ENCODE measurements at regions not wholly inside any gene's neighbourhood (a gene's known extent, or its start where the extent isn't known, plus 50 kb on each side); places are given as distances from the start of the nearest gene placed in this dataset.

DNA sequence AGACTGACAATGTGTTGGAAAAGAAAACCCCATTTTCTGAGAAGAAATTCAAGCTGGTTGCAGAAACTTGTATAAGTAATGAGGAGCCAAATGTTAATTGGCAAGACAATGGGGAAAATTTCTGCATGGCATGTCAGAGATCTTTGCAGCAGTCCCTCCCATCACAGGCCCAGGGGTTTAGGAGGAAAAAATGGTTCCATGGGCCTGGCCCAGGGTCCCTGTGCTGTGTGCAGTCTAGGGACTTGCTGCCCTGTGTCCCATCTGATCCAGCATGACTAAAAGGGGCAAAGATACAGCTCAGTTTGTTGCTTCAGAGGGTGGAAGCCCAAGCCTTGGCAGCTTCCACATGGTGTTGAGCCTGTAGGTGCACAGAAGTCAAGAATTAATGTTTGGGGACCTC is 440.3 kb upstream of the TPK1 start:
- no peak overlapping the region for H3K4me3 ChIP-seq (ENCODE audit: low read depth, low read length)
- DNase-seq (ENCODE audit: low read depth), result no peak
- TF ChIP-seq, protein P1, sequence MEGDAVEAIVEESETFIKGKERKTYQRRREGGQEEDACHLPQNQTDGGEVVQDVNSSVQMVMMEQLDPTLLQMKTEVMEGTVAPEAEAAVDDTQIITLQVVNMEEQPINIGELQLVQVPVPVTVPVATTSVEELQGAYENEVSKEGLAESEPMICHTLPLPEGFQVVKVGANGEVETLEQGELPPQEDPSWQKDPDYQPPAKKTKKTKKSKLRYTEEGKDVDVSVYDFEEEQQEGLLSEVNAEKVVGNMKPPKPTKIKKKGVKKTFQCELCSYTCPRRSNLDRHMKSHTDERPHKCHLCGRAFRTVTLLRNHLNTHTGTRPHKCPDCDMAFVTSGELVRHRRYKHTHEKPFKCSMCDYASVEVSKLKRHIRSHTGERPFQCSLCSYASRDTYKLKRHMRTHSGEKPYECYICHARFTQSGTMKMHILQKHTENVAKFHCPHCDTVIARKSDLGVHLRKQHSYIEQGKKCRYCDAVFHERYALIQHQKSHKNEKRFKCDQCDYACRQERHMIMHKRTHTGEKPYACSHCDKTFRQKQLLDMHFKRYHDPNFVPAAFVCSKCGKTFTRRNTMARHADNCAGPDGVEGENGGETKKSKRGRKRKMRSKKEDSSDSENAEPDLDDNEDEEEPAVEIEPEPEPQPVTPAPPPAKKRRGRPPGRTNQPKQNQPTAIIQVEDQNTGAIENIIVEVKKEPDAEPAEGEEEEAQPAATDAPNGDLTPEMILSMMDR (IDR thresholded peaks at IDR 0.05; ENCODE audit: insufficient read depth, low read length), result no peak

DNA sequence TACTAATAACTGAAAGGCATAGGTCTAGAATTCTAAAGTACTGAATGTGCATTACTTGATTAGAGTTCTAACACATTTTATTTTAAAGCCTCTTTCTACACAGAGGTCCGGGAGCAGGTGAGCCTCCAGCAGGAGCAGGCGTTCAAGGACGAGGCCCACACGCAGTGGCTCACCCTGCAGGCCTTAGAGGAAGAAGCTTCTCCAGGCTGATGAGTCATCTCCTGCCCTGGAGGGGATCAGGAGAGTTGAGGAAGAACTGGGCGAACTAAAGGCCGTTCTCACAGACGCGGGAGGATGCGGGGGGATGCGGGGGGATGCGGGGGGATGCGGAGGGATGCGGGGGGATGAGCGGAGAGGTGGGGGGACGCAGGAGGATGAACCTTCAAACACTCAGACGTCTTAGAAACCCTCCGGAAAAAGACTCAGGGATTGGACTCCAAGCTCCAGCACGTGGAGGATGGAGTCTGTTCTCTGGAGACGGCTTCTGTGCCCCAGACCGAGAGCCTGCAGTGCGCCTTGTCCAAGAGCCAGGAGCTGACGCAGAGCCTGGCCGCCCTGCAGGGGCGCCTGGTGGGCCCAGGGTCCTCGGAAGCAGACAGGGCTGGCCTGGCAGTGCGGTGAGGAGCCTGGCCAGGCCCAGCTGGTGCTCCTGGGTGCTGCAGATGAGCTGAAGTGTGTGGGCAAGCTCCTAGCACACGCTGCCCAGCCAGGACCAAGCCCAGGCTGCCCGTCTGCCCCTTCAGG is 433.7 kb upstream of the TPK1 start:
- DNase-seq (ENCODE audit: low read depth), result no peak
- TF ChIP-seq, protein P1 (IDR thresholded peaks at IDR 0.05; ENCODE audit: insufficient read depth, low read length), result no peak

DNA sequence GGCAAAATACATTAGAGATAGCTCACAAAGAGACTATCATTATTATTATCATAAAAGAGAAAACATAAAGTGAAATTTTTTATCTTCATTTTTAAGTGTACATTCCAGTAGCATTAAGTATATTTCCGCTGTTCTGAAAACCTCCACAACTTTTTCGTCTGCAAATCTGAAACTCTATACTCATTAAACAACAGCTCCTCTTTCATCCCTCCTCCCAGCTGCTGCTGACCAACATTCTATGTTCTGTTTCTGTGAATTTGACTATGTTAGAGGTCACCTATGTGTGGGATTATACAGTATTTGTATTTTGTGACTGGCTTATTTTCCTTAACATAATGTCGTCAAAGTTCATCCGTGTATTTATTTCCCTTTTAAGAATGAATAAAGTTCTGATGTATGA is 429.3 kb upstream of the TPK1 start:
- no peak overlapping the region for H3K4me3 ChIP-seq (ENCODE audit: low read depth, low read length)
- DNase-seq (ENCODE audit: low read depth), result no peak
- TF ChIP-seq, protein P1 (IDR thresholded peaks at IDR 0.05; ENCODE audit: insufficient read depth, low read length), result no peak

More for the DNA sequence above, 433.7 kb upstream of the TPK1 start:
- no peak overlapping the region for H3K4me3 ChIP-seq (ENCODE audit: low read depth, low read length)

DNA sequence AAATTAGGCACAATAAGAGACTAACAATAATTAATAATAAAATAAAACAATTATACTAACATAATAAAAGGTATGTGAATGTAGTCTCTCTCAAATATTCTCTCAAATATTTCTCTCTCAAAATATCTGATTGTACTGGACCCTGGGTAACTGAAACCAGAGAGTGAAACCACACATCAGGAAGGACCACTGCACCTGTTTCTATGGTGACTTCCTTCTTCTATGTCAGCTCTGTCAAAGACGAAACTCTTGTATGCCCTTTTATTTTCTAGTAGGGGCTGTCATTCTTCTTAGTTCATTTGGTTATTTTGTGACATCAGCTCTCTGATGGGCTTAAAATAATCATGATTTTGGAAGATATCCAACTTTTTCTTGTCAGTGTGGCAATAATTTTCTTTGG is 428.0 kb upstream of the TPK1 start:
- no peak for DNase-seq (ENCODE audit: low read depth)
- no peak overlapping the region for H3K4me3 ChIP-seq (ENCODE audit: low read depth, low read length)
- TF ChIP-seq, protein P1 (IDR thresholded peaks at IDR 0.05; ENCODE audit: insufficient read depth, low read length), result no peak

DNA sequence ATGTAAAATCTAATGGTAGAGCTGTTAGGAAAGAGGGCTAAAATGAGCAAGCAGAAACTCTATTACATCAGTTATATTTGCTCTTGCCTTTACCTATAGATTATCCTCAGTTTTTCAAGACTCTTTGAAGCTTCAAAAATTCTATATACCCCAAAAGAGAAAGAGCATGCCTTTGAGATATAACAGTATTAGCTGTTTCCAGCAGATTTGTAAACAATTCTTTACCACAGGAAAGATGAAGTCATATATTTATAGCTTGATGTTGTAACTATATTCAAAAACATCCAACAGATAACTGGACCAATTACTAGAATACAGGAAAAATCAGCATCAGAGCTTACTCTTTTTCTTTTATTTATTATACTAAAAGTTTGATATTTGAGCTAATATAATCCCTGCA is 416.2 kb upstream of the TPK1 start:
- H3K4me3 ChIP-seq (ENCODE audit: low read depth, low read length), result no peak overlapping the region
- TF ChIP-seq, protein P1 (IDR thresholded peaks at IDR 0.05; ENCODE audit: insufficient read depth, low read length), result no peak
- no peak for DNase-seq (ENCODE audit: low read depth)

DNA sequence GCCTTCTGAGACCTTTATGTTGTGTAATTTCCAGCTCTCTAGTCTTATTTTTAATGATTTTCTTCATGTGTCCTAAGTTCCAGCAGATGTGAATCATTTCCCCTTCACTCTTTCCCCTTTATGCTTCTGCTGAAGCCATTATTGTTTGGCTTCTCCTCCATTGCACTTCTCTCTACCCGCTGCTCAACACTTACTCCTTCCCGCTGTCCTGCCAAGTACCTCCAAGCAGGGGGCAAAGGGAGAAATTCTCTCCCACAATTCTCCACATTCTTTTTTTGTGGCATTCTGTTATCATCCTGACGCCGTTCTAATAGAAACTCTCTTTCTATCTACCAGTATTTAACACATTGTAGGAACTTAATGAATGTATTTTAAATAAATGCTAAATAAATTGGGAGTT is 388.9 kb upstream of the TPK1 start:
- TF ChIP-seq, protein P1 (IDR thresholded peaks at IDR 0.05; ENCODE audit: insufficient read depth, low read length), result no peak
- H3K4me3 ChIP-seq (ENCODE audit: low read depth, low read length), result no peak overlapping the region
- DNase-seq (ENCODE audit: low read depth), result no peak

DNA sequence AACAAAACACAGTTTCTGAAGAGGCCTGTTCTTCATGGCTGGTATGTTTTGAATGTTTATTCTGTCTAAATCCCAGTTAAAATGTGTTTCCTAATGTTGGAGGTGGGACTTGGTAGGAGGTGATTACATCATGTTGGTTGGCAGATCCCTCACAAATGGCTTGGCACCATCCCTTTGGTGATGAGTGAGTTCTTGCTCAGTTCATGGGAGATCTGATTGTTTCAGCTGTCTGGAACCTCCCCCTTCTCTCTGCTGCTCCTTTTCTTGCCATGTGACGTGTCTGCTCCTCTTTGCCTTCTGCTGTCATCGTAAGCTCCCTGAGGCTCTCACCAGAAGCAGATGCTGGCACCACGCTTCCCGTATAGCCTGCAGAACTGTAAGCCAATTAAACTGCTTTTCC is 383.6 kb upstream of the TPK1 start:
- no peak for DNase-seq (ENCODE audit: low read depth)
- TF ChIP-seq, protein P1 (IDR thresholded peaks at IDR 0.05; ENCODE audit: insufficient read depth, low read length), result no peak
- no peak overlapping the region for H3K4me3 ChIP-seq (ENCODE audit: low read depth, low read length)
